Keratinocyte (primary cell): ENCODE measurements at regions not wholly inside any gene's neighbourhood (a gene's known extent, or its start where the extent isn't known, plus 50 kb on each side); places are given as distances from the start of the nearest gene placed in this dataset.

Experiments used
- DNase-seq: peaks from one replicate; pipeline ENCODE4 v3.0.0-alpha.2; 2011; ENCODE audit warnings: low read depth, missing footprints, low spot score
- FAIRE-seq: peaks from 2 replicates; lab custom pipeline; 2011; peaks lifted over from hg19 to GRCh38; lab: Jason Lieb, UNC
- H2AFZ ChIP-seq: 2 replicates; pipeline ENCODE4 v1.6.0; 2012; ENCODE audit warnings: low read length, control low read depth, inconsistent platforms; ENCODE audit not compliant: control insufficient read depth
- H3K27ac ChIP-seq: 2 replicates; pipeline ENCODE4 v1.5.1; 2011; ENCODE audit warnings: low read length; ENCODE audit not compliant: control insufficient read depth, insufficient read depth
- H3K27me3 ChIP-seq: 3 replicates; pipeline ENCODE4 v1.6.0; 2011; ENCODE audit warnings: low read length; ENCODE audit not compliant: control insufficient read depth, insufficient read depth; ENCODE audit errors: extremely low read depth
- H3K36me3 ChIP-seq, 2 experiments: 2 replicates in 1 of 2; 3 replicates in 1 of 2; pipeline ENCODE4 v1.5.1; 2011; ENCODE audit warnings: low read length in 2 of 2, mild to moderate bottlenecking in 1 of 2; ENCODE audit not compliant: control insufficient read depth in 2 of 2, insufficient read depth in 2 of 2; ENCODE audit errors: extremely low read depth in 1 of 2
- H3K4me1 ChIP-seq: 3 replicates; pipeline ENCODE4 v1.5.1; 2011; ENCODE audit warnings: low read length; ENCODE audit not compliant: control insufficient read depth, insufficient read depth; ENCODE audit errors: extremely low read depth
- H3K4me2 ChIP-seq: 3 replicates; pipeline ENCODE4 v1.6.0; 2011; ENCODE audit warnings: low read depth, low read length; ENCODE audit not compliant: control insufficient read depth, insufficient read depth; ENCODE audit errors: extremely low read depth
- H3K4me3 ChIP-seq, 3 experiments: fragments of 200-600 bp in 1 of 3; sonication (generic) in 1 of 3; 2 replicates in 2 of 3; 3 replicates in 1 of 3; pipeline ENCODE4 v1.5.1; 2011 to 2016; ENCODE audit warnings: low read length in 3 of 3, mild to moderate bottlenecking in 3 of 3, control low read depth in 2 of 3, inconsistent platforms in 1 of 3, low read depth in 1 of 3, mixed read lengths in 1 of 3, mixed run types in 1 of 3, moderate library complexity in 1 of 3; ENCODE audit not compliant: control insufficient read depth in 2 of 3, insufficient read depth in 2 of 3; ENCODE audit errors: extremely low read depth in 1 of 3
- H3K79me2 ChIP-seq: 2 replicates; pipeline ENCODE4 v1.6.0; 2012; ENCODE audit warnings: low read length; ENCODE audit not compliant: control insufficient read depth, insufficient read depth
- H3K9ac ChIP-seq: 3 replicates; pipeline ENCODE4 v1.6.0; 2011; ENCODE audit warnings: low read length; ENCODE audit not compliant: control insufficient read depth, insufficient read depth; ENCODE audit errors: extremely low read depth
- H3K9me1 ChIP-seq: 3 replicates; pipeline ENCODE4 v1.6.0; 2011; ENCODE audit warnings: low read length; ENCODE audit not compliant: control insufficient read depth, insufficient read depth; ENCODE audit errors: extremely low read depth
- H3K9me3 ChIP-seq: 2 replicates; pipeline ENCODE4 v1.5.1; 2012; ENCODE audit warnings: low read depth, low read length; ENCODE audit not compliant: control insufficient read depth
- H4K20me1 ChIP-seq: 3 replicates; pipeline ENCODE4 v1.6.0; 2011; ENCODE audit warnings: low read length; ENCODE audit not compliant: control insufficient read depth, insufficient read depth; ENCODE audit errors: extremely low read depth
- EZH2 ChIP-seq: IDR thresholded peaks from one replicate; pipeline ENCODE4 v1.6.1; 2012; ENCODE audit warnings: inconsistent platforms, mild to moderate bottlenecking, low read length, moderate library complexity
- dilution Hi-C: fragments of 300-500 bp; cut with MboI; formaldehyde crosslinking; loops from one replicate; pipeline ENCODE4 v1.7.0; 2020; ENCODE audit warnings: low sequenced_read_pairs; ENCODE audit not compliant: extremely low pct_ligation_motif_present
- TF ChIP-seq, protein P1 (sequence below), 3 experiments: IDR thresholded peaks in 1 of 3; conservative IDR thresholded peaks in 1 of 3; optimal IDR thresholded peaks in 1 of 3; 2 replicates in 2 of 3; 3 replicates in 1 of 3; pipeline versions ENCODE3 to v1.5.1; 2011; ENCODE audit warnings: low read length in 3 of 3, mild to moderate bottlenecking in 3 of 3, moderate library complexity in 2 of 3, control low read depth in 1 of 3, inconsistent platforms in 1 of 3; ENCODE audit not compliant: insufficient read depth in 2 of 3; ENCODE audit errors: extremely low read depth in 1 of 3

DNA sequence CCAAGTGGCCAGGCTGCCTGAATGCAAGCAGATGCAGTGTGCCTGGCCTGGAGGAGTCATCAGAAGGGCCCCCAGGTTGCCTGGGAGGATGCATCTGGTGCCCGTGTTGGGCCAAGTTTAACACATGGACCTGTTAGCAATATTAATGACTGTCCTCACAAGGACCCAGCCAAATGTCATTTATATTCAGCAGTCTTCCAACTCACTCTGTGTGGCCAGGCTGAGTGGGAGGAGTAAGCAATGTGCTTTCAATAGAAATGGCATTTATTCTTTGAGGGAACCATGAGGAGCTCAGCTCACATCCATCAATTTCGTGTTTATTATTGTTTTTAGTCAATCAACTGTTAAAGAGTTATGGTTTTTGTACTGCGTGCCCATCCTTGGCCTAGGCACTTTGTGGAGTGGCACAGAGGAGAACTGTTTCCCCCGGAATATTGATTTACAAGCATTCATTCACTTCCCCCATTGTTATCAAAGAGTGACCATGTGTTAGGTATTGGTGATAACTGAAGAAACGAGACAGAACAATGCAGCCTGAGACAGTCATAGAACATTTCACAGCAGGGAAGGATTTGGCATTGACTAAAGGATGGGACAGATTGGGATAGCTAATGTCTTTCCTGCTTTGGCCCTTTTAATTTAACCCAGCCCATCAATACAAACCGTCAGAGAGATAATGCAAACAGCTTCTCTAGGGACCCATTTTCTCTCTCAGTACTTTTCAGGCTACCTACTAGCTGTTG lies 725.2 kb downstream of the TSN start:
- Histone ChIP-seq H3K4me3 (no peak overlapping the region), H3K9me1 (no peaks in the 10 kb centered on the region), H3K79me2 (no peaks in the 10 kb centered on the region), H4K20me1 (no peaks in the 10 kb centered on the region), H3K9ac (no peak overlapping the region), H3K27me3 (no peaks in the 10 kb centered on the region), H2AFZ (no peak overlapping the region), H3K36me3 (no peaks in the 10 kb centered on the region), H3K27ac (no peak overlapping the region), H3K9me3 (no peaks in the 10 kb centered on the region), H3K4me2 (no peak overlapping the region), H3K4me1 (no peaks in the 10 kb centered on the region)
- DNase-seq (no peak), FAIRE-seq (no peak)
- dilution Hi-C loops = no loop called here
- no peak for TF ChIP-seq EZH2
- TF ChIP-seq, protein P1, sequence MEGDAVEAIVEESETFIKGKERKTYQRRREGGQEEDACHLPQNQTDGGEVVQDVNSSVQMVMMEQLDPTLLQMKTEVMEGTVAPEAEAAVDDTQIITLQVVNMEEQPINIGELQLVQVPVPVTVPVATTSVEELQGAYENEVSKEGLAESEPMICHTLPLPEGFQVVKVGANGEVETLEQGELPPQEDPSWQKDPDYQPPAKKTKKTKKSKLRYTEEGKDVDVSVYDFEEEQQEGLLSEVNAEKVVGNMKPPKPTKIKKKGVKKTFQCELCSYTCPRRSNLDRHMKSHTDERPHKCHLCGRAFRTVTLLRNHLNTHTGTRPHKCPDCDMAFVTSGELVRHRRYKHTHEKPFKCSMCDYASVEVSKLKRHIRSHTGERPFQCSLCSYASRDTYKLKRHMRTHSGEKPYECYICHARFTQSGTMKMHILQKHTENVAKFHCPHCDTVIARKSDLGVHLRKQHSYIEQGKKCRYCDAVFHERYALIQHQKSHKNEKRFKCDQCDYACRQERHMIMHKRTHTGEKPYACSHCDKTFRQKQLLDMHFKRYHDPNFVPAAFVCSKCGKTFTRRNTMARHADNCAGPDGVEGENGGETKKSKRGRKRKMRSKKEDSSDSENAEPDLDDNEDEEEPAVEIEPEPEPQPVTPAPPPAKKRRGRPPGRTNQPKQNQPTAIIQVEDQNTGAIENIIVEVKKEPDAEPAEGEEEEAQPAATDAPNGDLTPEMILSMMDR (optimal IDR thresholded peaks at IDR 0.05 in 1 of 3, IDR thresholded peaks at IDR 0.05 in 1 of 3, conservative IDR thresholded peaks at IDR 0.05 in 1 of 3; ENCODE audit: extremely low read depth in 1 of 3, insufficient read depth in 2 of 3, low read length in 3 of 3) = no peak

DNA sequence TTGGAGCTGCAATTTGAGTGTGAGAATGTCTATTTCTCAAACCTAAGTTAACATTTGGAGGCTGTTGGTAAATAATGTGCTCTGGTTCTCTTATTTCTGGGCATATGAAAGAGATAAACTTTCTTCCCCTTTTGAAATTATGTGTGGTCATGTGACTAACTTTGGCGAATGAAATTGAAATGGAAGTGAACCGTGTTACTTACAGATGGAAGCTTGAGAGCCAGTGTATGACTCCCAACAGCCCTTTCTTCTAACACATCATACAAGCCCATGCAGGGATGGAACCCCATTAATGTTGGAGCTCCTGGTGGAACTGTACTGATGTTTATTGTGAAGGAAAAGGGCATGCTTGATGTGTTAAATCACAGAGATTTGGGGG lies 725.8 kb downstream of the TSN start:
- no peak for FAIRE-seq
- dilution Hi-C loops = no loop called here

More for the DNA sequence above, 725.8 kb downstream of the TSN start:
- Histone ChIP-seq H3K9me1 (no peaks in the 10 kb centered on the region), H3K36me3 (no peaks in the 10 kb centered on the region), H3K27me3 (no peaks in the 10 kb centered on the region), H3K4me2 (no peak overlapping the region), H2AFZ (no peak overlapping the region), H3K4me1 (no peaks in the 10 kb centered on the region), H4K20me1 (no peaks in the 10 kb centered on the region), H3K79me2 (no peaks in the 10 kb centered on the region), H3K27ac (no peak overlapping the region), H3K9ac (no peak overlapping the region), H3K9me3 (no peaks in the 10 kb centered on the region), H3K4me3 (no peak overlapping the region)
- no peak for TF ChIP-seq EZH2
- TF ChIP-seq, protein P1 (optimal IDR thresholded peaks at IDR 0.05 in 1 of 3, IDR thresholded peaks at IDR 0.05 in 1 of 3, conservative IDR thresholded peaks at IDR 0.05 in 1 of 3; ENCODE audit: extremely low read depth in 1 of 3, insufficient read depth in 2 of 3, low read length in 3 of 3) = no peak
- no peak for DNase-seq
